HCEC 1CT (cell line): ENCODE measurements at regions not wholly inside any gene's neighbourhood (a gene's known extent, or its start where the extent isn't known, plus 50 kb on each side); places are given as distances from the start of the nearest gene placed in this dataset.
"Not testable (repeated sequence)": the region's sequence is repeated elsewhere in the genome, so short reads cannot be mapped to it uniquely, and the experiment has no call there.

Experiments used
- DNase-seq: peaks from one replicate; pipeline ENCODE4 v3.0.0-alpha.2; 2017

DNA sequence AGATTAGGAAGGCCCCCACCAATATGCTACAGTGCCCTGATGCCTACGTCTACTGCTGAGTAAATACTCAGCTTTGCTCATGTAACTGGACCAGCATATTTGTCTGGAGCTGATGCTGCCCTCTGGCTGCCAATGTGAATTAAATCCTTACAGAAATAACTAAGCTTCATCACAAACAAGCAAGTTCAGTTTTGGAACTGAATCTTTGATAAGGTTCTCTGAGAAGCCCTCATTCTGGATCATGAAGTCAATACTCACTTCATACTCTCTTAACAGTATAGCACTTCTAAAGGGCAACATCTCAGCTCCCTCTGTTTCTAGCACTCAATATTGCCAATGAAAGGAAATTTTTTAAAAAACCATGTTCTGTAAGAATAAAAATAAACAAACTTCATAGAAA, 246.7 kb downstream of the ETV1 start:
- DNase-seq, result peak; percentile 64

DNA sequence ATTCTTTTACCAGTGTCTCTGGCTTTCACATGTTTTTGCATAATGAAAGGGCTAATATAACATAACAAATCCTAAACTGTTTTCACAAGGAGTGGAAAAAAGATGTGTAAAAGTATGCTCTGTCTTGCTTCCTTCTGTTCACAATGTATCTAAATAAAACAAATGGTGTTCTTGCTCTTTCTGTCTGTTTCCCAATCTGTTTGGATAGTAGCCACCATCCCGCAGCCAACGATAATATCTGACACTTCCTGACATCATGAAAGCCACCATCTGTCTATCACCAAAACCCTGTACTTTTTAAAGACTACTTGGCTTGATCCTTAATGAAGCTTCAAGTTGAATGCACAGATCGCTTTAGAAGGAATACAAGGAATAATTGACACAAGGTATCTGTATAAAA, 246.2 kb downstream of the ETV1 start:
- DNase-seq, result peak; percentile 6

DNA sequence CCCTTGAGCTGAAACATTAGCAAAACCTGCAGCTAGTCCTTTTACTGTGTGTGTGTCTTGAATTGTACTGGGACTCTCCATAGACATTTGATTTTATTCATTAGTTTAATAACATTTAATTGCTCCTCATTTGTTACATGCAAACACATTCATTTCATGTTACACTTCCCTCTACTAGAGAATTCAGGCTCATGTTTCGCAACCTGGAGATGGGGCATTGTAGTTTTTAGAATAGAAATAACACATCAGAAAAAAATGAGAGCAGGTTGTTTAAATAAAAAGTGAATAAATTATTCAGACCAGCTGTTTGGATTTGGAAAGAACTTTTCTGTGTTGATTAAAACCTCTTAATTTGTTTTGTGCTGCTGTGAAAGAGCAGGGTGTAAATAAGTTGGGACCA, 243.9 kb downstream of the ETV1 start:
- no peak for DNase-seq

DNA sequence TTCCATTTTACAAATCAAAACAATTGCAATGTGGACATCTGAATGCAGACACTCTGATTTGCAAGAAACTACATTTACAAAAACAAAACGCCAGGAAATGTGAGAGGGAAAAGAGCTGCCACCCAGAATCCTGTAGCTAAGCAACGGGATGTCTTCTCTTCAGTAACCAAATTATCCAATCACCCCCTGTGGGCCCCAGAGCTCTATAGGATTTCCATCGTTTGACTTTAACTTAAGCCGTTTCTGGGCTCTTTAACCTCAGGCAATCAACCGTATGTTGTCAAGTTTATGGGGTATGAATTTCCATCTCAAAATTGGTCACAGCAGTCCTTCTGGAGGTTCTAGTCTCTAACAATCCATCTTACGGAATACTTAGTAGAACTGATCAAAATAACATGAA, 240.5 kb downstream of the ETV1 start:
- DNase-seq, result no peak

DNA sequence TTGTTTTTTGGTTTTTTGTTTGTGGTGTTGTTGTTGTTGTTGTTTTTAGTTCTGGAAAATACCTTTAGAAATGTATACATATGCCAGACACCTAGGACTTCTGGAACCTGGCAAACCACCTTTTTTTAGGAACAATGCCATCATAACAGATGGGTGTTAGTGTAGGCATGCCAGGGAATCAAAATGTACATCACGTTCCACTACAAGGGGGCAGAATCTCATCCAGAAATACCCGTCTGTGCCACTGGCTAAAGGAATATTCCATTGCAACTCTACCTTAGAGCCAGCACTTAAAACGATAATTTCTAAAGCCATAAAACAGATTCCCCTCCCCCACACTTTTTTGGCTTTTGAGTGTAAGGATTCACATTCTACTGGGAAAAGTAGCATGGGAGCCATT, 239.8 kb downstream of the ETV1 start:
- no peak for DNase-seq

DNA sequence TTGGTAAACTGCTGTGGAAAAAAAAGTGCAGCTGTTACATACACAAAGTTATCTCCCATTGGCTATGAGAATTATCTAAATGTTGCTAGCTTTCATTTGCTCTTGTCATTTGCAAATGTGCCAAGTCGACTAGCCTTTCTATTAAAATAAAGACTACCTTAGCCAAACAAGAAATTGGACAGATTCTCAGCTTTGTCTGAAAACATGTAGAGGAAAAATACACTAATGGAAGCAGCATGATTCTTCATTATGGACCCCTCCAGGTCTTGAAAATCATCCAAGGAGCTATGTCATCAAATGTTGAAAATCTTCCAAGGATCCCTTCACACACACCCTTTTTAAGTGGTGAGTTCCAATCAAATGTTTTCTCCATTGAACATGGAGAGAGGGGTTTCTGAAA, 237.7 kb downstream of the ETV1 start:
- no peak for DNase-seq

DNA sequence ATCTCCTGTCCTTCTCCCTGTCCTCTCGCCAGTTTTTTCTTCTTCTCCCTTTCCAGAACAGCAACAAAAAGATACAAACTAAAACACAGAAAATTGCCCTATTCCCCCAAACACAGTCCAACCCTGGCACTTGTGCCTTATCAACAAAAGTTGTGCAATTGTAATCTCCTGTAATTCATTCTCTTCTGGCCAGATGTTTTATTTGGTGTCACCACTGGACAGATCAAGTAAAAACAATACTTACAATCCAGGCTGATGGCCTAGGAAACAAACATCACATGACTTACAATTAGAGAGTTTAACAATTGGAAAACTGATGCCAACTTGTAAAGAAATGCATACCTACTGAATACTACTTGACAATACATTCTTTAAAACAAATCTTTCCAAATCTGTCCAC, 231.6 kb downstream of the ETV1 start:
- no peak for DNase-seq

DNA sequence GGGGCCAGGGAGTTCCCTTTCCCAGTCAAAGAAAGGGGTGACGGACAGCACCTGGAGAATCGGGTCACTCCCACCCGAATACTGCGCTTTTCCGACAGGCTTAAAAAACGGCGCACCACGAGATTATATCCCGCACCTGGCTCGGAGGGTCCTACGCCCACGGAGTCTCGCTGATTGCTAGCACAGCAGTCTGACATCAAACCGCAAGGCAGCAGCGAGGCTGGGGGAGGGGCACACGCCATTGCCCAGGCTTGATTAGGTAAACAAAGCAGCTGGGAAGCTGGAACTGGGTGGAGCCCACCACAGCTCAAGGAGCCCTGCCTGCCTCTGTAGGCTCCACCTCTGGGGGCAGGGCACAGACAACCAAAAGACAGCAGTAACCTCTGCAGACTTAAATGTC, 223.6 kb downstream of the ETV1 start:
- not testable (repeated sequence) for DNase-seq

DNA sequence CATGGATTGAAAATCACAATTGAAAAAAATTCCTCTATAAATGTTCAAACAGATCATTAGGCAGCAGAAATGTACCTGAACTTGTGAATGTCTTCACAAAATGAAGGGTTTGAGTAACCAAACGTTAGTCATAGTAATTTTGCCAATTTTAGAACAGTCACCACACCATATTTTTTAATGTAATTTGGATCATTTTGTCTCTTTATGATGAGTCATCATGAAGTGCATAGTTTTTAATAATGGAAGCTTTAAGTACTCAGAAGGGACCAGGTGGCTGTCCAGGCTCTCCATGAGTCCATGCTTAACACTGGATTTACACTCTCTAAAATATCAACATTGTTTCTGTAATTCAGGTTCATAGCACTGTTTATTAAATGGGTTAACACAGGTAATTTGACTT, 219.2 kb downstream of the ETV1 start:
- DNase-seq, result peak; percentile 68

DNA sequence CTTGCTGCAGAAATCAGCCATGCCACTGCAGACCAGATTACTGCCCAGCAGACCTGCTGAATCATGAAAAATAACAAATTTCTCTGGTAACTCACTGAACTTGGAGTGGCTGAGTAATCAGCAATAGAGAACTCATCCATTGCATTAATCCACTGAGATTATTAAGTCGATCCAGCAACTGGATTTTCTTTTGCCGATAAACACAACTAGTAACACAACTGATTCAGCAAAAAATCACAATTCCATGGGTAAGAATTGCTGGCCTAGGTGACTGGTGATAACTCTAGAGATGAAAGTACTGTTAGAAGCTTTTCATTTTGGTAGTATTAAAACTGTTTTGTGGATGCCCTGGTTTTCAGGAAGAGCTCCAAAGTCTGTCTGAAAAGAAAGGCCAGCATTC, 214.5 kb downstream of the ETV1 start:
- no peak for DNase-seq

DNA sequence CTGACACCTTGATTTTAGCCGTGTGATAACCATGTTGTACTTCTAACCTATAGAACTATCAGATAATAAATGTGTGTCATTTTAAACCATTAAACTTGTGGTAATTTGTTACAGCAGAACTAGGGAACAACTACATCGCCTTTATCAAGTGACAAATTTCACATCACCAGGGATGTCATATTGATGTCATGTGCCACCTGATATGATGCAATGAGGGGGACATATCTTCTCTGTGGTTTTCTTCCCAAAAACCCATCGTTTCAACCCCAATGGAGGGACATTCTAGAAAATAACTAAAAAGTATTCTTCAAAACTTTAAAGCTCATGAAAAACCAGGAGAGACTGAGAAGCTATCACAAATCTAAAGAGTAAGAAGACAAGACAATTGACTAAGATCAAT, 212.2 kb downstream of the ETV1 start:
- DNase-seq, result no peak

DNA sequence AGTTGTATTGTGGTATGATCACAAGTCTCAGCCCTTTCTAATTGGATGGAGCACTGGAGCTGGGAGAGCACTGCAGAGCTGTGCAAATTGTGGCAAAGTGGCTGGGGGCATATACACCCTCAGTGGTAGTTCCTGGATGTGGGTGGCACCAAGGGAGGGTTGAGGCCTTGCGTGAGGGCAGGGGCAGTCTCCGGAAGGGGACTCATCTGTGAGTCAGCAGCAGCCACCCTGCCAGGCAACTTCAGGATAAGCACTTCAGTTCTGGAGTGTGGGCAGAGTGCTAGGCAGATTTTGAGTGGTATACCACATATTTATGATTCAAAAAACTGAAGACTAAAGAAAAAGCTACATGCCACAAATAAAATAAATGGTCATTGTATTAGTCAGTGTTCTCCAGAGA, 210.5 kb downstream of the ETV1 start:
- peak; percentile 62 for DNase-seq

DNA sequence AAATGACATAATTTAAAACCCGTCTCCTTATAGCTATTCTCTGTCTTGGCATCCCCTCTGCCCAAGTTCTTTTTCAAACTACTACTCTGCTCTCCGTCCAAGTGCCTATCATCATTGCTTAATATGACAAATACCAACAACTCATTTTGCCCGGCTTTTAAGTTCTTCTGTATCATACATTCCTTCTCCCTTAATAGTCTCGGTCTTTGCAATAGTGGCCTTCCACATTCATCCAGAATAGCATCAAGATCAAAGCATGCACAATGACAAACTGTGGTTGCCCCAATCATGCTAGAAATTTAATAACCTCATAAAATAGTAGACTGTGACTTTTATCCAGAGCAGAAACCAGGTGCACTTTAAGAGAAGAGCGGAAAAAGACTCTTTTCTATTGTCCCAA, 198.9 kb downstream of the ETV1 start:
- DNase-seq, result no peak

DNA sequence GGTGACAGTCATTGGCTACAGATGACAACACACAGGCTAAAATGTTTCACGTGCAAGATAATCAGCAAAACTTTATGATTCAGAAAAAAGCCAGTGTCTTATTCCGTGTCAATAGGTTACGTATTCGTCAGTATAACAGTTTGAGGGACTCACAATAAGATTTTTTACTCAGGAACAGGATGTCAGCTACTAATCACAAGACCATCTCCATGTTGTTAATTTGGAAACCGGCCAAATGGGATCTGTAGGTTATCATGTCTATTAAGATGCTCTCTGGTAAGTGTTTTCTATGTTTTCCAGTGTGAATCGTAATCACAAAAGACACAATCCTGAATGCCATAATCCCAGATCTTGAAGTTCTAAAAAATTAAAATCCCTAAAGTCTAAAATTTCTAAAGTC, 197.3 kb downstream of the ETV1 start:
- no peak for DNase-seq

DNA sequence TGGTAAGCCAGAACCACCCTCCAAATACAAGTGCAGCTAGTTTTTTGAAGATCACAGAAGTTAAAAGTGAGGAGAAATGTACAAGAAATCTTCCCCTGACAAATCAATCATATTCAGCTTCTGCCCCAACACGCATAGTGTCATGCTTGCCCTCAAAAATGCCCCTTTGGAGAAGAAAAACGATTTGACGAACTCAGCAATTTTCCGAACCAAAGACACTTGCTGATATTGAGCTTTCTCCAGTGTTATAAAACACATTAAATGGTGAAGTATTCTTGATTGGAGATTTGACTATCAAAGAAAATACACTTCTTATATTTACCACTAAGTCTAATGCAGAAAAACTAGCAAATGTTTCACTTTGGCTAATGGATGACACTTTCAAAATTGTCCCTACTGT, 195.5 kb downstream of the ETV1 start:
- no peak for DNase-seq

DNA sequence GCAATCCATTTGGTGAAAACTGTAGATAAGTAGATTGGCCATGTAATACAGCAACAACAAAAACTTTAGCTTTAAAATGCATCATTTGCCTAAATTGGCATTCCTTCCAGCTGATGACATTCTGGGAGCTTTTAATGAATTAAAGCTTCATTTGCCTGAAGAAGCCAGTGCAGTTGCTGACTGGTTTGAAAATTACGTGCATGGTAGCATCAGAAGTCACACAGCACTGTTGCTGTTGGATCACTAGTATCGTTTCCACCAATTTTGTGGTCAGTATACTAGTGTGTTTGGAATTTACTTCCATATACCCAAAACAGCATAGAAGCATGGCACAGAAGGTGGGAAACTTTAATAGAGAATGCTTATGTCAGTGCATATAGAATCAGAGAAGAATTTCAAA, 194.9 kb downstream of the ETV1 start:
- no peak for DNase-seq

DNA sequence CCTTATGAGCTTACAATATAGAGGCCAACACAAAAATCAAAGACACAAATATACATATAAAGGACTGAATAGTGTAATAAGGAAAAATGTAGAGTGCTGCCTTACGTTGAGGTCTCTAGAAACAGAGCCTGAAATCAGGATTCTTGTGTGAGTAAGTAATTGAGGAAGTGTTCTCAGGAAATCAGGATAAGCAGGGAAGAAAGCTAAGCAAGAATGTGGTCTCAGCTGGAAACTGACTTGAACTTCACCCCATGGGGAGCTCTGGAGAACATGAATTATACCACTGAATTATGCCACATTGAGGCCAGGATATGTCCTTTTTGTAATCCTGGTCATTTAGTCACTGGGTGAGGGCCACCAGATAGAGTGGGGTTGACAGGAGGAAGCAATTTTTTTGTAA, 191.9 kb downstream of the ETV1 start:
- DNase-seq, result no peak

DNA sequence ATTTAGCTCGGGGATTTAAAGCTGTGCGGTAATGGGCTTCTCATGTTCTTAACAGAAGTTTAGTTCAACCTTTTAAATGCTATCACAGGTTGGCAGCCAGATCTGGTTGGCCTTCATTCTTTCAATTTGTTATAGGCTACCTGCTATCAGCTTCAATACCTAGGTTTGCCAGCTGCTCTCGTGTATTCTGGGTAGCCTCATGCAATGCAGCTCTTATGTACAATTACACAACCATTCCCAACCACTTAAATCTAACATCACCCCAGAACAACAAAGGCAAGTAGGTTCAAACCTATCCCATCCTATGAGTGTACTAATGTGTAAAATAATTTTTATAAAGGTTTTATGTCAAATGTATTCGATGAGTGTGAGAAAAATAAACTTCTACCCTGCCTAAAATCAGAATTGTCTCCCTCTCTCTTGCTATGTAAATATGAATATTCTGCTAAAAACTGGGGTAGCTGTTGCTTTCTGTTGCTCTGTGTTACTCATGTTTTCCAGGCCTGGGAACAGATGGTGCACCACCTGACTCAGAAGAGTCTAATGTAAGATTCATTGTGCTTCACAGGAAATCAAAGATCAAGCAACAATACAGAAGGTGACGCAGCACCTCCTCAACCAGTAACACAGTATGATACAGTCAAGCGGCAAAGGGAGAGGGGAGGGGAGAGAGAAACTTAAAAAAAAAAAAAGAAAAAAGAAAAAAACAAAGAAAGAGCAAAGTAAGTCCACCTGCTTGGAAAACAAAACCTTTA, 188.6 kb downstream of the ETV1 start:
- DNase-seq, result peak; percentile 95

DNA sequence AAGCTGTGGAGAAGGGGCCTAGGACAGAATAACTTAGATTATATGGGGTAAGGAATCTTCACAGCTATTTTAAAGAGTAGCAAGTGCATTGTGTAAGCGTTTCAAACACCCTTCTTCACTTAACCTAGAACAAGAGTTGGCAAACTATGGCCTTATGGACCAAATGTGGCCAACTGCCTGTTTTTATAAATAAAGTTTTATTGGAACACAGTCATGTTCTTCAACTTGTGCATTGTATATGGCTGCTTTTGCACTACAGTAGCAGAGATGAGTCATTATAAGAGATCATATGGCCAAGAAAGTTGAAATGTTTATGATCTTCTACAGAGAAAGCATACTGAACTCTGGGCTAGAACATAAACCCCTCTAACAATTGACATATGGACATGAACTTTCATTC, 187.8 kb downstream of the ETV1 start:
- DNase-seq, result no peak

DNA sequence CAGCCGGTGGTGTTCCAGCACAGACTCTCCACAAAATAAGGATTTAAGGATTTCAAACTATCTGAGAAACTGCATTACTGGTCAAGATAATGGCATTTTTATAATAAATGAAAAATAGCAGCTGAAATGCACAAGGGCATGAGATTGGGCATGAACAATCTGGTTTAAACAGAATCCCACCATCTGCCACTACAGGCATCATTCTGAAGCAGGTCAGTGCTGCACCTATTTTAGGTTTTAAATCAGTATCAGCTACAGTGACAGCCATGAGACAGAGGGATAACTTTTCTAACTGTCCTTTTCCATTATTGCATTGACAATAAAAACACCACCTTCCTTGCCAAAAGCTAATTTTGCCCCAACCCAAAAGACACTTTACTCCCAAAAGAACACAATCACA, 186.8 kb downstream of the ETV1 start:
- no peak for DNase-seq

DNA sequence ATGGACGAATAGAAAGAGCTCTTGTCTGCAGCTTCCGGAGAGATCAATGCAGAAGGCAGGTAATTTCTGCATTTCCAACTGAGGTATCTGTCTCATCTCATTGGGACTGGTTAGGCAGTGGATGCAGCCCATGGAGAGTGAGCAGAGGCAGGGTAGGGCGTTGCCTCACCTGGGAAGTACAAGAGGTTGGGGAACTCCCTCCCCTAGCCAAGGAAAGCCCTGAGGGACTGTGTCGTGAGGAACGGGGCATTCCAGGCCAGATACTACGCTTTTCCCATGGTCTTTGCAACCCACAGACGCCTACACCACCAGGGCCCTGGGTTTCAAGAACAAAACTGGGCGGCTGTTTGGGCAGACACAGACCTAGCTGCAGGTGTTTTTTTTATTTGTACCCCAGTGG, 186.3 kb downstream of the ETV1 start:
- no peak for DNase-seq

DNA sequence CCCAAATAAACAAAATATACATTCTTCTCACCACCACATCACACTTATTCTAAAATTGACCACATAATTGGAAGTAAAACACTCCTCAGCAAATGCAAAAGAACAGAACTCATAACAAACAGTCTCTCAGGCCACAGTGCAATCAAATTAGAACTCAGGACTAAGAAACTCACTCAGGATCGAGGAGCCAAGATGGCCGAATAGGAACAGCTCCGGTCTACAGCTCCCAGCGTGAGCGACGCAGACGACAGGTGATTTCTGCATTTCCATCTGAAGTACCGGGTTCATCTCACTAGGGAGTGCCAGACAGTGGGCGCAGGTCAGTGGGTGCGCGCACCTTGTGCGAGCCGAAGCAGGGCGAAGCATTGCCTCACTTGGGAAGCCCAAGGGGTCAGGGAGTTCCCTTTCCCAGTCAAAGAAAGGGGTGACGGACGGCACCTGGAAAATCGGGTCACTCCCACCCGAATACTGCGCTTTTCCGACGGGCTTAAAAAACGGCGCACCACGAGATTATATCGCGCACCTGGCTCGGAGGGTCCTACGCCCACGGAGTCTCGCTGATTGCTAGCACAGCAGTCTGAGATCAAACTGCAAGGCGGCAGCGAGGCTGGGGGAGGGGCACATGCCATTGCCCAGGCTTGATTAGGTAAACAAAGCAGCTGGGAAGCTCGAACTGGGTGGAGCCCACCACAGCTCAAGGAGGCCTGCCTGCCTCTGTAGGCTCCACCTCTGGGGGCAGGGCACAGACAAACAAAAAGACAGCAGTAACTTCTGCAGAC, 183.2 kb downstream of the ETV1 start:
- not testable (repeated sequence) for DNase-seq

DNA sequence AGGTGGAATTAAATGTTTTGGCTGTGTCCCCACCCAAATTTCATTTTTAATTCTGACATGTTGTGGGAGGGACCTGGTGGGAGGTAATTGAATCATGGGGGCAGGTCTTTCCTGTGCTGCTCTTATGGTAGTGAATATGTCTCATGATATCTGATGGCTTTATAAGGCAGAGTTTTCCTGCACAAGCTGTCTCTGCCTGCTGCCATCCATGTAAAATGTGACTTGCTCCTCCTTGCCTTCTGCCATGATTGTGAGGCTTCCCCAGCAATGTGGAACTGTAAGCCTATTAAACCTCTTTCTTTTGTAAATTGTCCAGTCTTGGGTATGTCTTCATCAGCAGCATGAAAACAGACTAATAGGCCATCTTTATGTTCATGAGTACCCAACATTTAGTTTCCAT, 172.2 kb downstream of the ETV1 start:
- not testable (repeated sequence) for DNase-seq

DNA sequence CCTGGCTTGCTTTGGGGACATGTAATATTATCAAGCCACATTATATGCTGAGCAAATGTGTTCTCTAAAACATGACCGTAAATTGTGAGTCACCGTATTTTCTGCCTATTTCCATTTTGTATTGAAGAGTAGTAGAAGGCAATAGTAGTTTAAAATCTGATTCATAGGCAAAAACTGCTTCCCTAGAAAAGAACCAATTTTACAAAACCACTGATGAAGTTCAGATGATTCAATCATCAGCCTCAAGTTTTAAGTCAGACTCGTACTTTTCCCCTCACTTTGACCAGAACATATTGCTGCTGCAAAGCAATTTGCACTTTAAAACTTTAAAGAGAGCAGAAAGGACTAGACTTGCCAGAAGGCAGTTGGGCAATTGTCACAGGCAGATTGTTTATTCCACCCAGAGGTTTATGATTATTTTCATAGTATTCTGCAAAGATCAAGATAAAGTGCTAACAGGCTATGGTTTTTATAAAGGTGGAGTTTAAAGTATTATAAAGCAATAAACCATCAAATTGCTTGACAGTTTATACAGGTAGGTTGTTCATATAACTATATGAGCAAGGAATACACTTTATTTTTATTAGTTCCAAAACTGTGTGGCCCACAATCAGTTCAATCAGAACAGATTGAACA, 168.2 kb downstream of the ETV1 start:
- DNase-seq, result peak; percentile 31
